PFSK-1 (cell line): ENCODE measurements at regions not wholly inside any gene's neighbourhood (a gene's known extent, or its start where the extent isn't known, plus 50 kb on each side); places are given as distances from the start of the nearest gene placed in this dataset.

Source experiments
- FOXP2 ChIP-seq: optimal IDR thresholded peaks from 2 replicates; pipeline ENCODE3; 2011; ENCODE audit warnings: borderline replicate concordance, control low read depth, inconsistent platforms; ENCODE audit not compliant: insufficient read depth; ENCODE audit errors: extremely low read length, extremely low read depth
- POLR2AphosphoS5 ChIP-seq: IDR thresholded peaks from 2 replicates; pipeline ENCODE4 v1.6.1; 2012; ENCODE audit warnings: low read depth, mild to moderate bottlenecking, control low read depth, low read length, moderate library complexity
- SIN3A ChIP-seq: IDR thresholded peaks from 2 replicates; pipeline ENCODE4 v1.6.1; 2012; ENCODE audit warnings: mild to moderate bottlenecking, low read length, moderate library complexity, borderline replicate concordance; ENCODE audit not compliant: insufficient read depth
- TAF1 ChIP-seq: IDR thresholded peaks from 2 replicates; pipeline ENCODE4 v1.6.1; 2012; ENCODE audit warnings: low read length, control low read depth, borderline replicate concordance; ENCODE audit not compliant: insufficient read depth
- TF ChIP-seq, protein P1 (sequence below), 2 experiments: IDR thresholded peaks; 2 replicates each; pipeline versions ENCODE4 v1.6.1 to v1.8.0; 2011 to 2012; ENCODE audit warnings: low read depth in 2 of 2, low read length in 2 of 2, control low read depth in 1 of 2, inconsistent platforms in 1 of 2, mild to moderate bottlenecking in 1 of 2, moderate library complexity in 1 of 2; ENCODE audit not compliant: insufficient read depth in 1 of 2

DNA sequence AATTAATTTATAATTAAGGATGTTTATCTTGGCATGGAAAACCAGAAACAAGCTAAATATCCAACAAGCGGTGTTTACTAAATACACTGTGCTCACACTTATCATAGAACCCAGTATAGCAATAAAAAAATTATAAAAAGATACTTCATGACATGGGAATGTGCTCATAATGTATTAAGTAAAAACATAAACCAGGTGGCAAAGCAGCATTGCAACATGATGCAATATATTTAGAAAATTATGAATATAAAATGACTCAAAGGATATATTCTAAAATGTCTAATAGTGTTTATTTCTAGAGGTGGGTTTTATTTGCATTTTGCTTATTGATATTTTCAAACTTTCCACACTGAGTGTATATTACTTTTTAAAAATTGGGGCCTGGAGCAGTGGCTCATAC is 84.4 kb upstream of the ATL2 start:
- TF ChIP-seq, protein P1, sequence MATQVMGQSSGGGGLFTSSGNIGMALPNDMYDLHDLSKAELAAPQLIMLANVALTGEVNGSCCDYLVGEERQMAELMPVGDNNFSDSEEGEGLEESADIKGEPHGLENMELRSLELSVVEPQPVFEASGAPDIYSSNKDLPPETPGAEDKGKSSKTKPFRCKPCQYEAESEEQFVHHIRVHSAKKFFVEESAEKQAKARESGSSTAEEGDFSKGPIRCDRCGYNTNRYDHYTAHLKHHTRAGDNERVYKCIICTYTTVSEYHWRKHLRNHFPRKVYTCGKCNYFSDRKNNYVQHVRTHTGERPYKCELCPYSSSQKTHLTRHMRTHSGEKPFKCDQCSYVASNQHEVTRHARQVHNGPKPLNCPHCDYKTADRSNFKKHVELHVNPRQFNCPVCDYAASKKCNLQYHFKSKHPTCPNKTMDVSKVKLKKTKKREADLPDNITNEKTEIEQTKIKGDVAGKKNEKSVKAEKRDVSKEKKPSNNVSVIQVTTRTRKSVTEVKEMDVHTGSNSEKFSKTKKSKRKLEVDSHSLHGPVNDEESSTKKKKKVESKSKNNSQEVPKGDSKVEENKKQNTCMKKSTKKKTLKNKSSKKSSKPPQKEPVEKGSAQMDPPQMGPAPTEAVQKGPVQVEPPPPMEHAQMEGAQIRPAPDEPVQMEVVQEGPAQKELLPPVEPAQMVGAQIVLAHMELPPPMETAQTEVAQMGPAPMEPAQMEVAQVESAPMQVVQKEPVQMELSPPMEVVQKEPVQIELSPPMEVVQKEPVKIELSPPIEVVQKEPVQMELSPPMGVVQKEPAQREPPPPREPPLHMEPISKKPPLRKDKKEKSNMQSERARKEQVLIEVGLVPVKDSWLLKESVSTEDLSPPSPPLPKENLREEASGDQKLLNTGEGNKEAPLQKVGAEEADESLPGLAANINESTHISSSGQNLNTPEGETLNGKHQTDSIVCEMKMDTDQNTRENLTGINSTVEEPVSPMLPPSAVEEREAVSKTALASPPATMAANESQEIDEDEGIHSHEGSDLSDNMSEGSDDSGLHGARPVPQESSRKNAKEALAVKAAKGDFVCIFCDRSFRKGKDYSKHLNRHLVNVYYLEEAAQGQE (IDR thresholded peaks at IDR 0.05; ENCODE audit: insufficient read depth in 1 of 2, low read depth in 2 of 2, low read length in 2 of 2): no peak
- no peak for TF ChIP-seq SIN3A
- no peak for TF ChIP-seq POLR2AphosphoS5
- TF ChIP-seq TAF1: no peak
- TF ChIP-seq FOXP2: no peak

DNA sequence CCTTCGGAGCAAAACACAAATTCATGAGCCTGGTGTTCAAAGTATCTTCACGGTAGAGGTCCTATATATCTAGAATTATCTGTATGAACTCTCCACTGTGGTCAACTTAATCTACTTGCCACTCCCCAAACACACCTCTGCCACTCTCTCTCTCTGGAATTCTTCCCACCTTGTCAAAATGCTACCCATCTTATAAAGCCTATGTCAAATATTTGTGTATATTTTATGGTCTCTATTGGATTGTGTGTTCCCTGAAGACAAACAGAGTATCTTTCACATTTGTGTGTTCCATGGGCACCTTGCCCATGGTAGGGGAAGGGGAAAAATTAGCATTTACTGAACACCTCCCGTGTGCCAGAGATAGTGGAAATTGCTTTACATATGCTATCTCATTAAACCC is 83.2 kb upstream of the ATL2 start:
- TF ChIP-seq TAF1 (no peak), FOXP2 (no peak), SIN3A (no peak), POLR2AphosphoS5 (no peak)
- TF ChIP-seq, protein P1 (IDR thresholded peaks at IDR 0.05; ENCODE audit: insufficient read depth in 1 of 2, low read depth in 2 of 2, low read length in 2 of 2): no peak

DNA sequence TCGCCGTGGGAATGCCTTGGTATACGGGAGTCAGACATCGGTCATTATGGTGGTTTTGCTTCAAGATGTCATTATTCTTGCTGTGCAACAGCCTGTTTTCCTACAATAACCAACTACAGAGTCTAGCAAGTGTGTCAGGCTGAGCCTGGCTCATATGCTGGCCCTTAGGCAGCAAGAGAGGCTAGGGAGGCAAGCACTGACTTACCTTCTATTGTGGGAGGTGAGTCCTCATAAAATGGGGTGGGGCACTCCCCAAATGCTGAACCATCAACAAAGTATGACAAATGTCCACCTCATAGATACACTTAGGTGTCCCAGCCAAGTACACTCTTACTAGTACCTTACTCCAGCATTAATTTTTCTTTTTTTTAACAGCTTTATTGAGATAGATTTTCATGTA is 77.0 kb upstream of the ATL2 start:
- TF ChIP-seq POLR2AphosphoS5 (no peak), SIN3A (no peak), FOXP2 (no peak), TAF1 (no peak)
- TF ChIP-seq, protein P1 (IDR thresholded peaks at IDR 0.05; ENCODE audit: insufficient read depth in 1 of 2, low read depth in 2 of 2, low read length in 2 of 2): no peak

DNA sequence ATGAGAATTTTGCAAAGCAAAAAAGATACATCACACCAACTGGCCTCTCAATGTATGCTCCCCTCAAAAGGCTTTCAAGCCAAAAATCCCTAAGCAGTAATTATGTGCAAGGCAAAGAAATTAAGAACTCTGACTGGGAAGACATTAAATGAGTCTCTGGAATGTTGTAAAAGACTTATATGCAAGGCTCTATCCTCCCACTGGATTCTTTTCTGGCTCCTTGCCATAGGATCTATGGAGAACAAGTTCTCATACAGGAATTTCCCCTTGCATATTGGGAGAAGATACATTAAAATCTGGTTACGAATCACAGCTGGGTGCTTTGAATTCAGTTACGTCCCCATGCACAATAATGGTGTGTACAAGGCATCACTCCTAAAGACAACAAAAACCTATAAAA is 73.4 kb upstream of the ATL2 start:
- TF ChIP-seq FOXP2: no peak

DNA sequence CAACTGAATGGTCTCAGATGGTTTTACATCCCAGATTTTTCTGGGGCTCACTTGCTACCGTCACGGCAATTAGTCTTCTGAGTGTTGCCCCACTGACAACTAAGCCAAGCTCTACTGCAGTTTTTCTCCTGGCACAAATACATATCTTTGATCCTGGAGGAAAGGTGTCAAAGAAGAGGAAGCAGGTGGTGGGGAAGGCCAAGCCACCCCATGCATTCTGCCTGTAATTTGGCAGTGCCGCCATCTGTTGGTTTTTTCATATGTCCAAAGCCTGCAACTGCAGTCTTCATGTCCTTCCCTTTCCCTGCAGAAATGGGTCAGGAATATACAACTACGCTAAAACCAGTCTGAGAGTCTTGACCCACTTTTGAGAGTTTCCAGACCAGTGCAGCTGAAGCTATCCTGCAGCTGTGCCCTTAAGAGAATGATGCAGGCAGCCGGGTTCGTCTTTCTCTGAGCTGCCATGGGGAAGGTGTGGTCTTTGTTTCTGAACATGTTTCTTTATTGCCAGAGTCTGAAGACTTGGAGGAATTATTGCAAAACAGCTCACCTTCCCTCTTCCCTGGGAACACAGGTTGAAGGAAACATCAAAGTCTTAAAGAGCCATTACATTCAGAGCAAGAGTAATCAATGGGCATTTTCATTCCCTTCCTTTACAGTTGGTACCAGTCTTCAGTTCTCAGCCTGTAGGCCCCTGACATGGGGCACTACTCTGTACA is 71.8 kb upstream of the ATL2 start:
- TF ChIP-seq TAF1 (no peak), SIN3A (no peak), FOXP2 (no peak), POLR2AphosphoS5 (no peak)
- TF ChIP-seq, protein P1 (IDR thresholded peaks at IDR 0.05; ENCODE audit: insufficient read depth in 1 of 2, low read depth in 2 of 2, low read length in 2 of 2): no peak
